ENCODE measurements at regions not wholly inside any gene's neighbourhood (a gene's known extent, or its start where the extent isn't known, plus 50 kb on each side); places are given as distances from the start of the nearest gene placed in this dataset.

DNA sequence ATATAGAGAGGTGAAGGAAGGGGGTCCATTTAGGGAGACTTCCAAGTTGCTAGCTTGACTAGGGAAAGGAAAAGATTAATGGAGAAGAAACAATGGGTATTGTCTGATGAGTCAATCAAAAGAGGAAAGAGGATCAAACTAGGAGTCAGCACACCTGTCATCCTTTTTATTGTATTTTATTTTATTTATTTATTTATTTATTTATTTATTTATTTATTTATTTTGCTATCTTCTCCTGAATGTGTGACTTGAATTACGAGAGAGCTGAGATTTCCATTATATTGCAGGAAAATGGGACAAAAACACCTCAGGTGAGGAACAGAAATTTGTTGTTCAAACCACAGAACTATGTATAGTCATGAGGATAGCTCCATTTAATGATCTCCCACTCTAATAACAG is 58.9 kb downstream of the NUDT11 start:
- intact Hi-C loops (cut with micrococcal nuclease): no loop called here

DNA sequence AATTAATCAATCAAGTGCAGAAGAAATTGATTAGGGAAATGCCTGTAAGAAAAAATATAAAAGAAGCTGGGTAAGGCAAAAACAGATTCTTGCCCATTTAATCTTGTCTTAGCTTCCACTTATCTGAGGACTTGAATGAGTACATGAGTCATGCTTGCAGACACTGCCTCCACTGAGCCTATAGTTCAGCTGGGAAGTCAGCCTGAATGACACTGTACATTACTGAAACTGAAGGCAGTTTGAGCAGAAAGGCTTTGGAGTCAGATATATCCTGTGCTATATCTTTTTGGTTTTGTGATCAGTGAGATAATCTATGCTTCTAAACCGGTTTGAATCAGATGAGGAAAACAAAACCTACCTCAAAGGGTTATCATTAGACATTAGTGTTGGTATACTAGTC is 61.3 kb downstream of the NUDT11 start:
- intact Hi-C loops (cut with micrococcal nuclease): no loop called here

DNA sequence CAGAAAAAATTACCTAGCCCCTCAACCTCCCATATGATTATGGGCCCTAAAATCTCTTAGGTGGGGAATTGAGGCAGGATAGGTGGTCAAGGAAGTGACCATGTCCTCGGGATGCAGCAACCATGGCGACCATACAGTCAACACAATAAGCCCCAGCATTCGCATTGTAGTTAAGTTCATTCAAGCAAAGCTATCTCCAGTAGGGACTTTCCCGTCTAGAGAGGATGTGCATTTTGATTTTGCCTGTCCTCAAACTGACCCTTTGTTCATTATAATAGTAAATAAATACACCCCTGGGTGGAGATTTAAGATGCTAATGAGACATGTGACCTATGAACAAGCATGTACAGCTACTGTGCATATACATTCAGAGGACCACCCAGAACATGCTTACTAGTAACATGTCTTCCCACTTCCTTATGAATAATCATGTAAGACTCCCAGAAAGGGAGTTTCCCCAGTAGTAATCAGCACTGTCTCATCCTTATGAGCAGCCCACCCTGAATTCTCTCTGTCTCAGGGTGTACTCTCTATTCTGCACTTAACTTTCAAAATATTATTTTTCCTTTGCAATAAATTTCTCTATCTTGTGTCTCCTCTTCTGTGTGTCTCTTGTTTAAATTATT is 74.3 kb downstream of the NUDT11 start:
- intact Hi-C loops (cut with micrococcal nuclease): no loop called here

DNA sequence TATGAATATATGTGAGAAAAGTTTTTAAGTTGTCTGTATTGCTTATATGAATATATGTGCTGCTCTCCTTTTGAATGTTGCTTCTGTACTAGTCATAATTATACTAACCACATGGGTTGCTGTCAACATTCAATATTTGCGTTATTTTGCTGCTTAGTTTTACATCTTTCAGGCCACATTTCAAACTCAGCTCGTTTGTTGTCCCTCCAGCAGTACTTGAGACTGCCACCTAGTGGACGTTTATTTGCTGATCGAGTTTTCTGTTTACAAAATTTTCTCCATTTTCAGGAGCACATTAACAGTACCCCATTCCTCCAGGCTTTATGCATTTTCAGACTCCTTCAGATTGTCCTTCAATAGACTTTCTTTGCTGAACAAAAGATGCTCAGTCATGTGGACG is 75.8 kb downstream of the NUDT11 start:
- intact Hi-C loops (cut with micrococcal nuclease): loop anchor here (1.0 kb wide), 2 partner anchors 84 to 276 kb away; no protein-coding TSS in a partner anchor

DNA sequence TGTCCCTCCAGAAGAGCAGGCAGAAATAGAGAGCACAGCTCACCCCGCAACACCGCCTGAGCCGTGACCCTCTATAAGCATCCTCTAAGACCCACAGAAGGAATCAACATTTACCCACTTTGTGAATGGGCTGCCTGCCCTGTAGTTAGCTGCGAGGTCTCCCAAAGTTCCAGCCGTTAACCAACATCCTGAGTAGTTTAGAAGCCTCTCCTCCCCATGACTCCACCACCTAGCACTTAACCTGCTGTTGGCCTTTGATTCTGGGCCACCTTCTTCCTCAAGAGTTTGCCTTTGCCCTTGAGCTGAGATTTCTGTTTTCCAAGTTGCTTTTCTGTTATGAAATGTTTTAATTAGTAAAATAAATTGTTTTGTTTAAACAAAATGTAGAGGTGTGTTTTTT is 75.8 kb downstream of the NUDT10 start:
- intact Hi-C loops (cut with micrococcal nuclease): no loop called here

DNA sequence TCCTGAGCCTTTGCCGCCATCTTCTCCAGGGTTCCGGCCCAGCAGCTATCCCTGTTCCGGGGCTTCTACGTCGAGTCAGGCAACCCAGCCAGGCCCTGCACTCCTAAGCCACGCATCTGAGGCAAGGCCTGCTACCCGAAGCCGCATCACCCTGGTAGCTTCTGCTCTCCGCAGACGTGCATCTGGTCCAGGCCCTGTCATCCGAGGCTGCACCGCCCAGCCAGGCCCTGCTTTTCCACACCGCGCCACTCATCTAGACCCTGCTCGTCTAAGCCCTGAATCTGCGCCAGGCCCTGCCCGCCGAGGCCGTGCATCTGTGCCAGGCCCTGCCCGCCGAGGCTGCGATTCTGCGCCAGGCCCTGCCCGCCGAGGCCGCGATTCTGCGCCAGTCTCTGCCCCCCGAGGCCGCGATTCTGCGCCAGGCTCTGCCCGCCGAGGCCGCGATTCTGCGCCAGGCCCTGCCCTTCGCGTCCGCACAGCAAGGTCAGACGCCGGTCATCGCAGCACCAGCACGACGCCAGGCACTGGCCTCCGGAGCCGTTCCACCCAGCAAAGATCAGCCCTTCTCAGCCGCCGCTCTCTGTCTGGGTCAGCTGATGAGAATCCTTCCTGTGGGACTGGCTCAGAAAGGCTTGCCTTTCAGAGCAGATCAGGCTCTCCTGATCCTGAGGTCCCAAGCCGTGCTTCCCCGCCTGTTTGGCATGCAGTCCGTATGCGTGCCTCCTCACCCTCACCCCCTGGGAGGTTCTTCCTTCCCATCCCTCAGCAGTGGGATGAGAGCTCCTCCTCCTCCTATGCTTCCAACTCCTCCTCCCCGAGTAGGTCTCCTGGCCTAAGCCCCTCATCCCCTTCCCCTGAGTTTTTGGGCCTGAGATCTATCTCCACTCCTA is 75.1 kb downstream of the NUDT10 start:
- intact Hi-C loops (cut with micrococcal nuclease): no loop called here

DNA sequence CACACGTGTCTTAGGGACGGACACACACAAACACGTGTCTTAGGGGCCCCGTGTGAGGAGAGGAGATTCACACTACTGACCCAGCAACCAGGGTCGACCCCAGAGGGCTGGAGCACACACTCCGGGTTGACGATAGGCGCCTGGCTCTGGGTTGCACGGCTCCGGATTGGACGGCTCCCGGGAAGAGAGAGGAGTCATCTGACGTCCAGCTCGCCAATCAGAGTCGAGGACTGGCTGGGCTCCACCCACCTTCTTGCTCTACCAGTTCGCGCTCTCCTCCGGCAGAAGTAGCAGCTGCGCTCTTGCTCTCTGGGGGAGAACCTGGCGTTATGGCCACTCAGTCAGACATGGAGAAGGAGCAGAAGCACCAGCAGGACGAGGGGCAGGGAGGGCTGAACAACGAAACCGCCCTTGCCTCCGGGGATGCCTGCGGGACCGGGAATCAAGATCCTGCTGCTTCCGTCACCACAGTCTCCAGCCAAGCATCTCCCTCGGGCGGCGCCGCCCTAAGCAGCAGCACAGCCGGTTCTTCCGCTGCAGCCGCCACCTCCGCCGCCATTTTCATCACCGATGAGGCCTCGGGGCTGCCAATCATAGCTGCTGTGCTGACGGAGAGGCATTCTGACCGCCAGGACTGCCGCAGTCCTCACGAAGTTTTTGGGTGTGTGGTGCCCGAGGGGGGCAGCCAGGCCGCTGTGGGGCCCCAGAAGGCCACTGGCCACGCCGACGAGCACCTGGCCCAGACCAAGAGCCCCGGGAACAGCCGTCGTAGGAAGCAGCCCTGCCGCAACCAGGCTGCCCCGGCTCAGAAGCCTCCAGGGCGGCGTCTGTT is 74.3 kb downstream of the NUDT10 start:
- intact Hi-C loops (cut with micrococcal nuclease): no loop called here

DNA sequence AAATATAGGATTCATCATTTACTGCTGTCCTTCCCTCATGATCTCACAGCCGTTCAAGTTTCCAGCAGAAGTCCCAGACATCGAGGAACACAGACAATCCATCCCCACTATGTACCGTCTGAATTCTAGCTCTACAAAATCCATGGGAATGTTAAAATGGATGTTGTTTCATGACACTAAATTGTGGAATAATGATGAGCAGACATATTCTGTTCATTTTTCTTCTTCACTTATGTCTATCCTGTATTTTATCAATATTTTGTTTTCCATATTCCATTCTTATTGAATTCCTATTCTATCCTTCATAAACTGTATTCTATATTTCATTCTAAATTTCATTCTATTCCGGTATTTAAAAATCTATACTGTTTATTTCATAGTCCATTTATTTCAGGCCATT is 71.8 kb downstream of the NUDT10 start:
- intact Hi-C loops (cut with micrococcal nuclease): no loop called here

DNA sequence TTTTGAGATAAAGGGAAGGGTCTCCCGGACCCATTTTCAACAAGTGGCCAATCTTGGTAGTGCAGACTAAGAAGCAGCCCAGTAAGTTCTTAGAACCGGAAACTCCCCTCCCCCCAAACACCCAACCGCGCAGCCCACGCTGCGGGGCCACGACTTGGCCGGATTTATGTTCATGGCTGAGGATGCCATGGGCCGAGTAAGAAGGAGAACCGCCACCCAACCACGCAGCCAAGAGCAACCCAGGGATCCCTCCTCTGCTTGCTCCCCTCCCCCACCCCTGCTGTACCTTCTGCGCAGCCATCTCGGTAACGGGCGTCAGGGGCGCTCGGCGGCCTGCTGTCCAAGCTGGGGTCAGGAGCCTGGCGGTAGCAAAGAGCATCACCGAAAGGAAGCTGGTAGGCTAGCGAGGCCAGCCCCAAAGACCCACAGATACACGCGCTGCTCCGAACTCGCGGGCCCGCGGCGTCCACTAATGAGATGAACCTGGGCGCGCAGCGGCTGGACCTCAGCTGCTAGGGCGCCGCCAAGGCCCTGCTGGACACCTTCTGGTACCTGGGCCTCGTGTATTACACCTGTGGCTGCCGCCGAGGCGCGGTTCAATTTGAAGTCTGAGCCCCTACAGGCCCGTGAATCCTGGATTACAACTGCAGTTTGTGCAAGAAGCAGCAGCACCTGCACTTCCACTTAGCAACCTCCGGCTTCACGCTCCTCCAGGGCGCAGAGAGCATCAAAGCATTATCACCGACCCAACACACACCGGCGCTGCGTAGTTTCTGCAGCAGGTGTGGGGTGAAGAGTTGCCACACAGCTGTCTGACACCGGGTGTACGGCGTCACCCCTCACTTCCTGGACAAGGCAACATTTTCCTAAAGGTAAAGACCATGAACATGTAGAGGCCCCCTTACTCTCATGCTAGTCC is 63.4 kb downstream of the NUDT10 start:
- intact Hi-C loops (cut with micrococcal nuclease): loop anchor here (1.0 to 5.0 kb wide), 5 partner anchors 60 to 1519 kb away; partner anchors contain the start of genes MAGED1, NUDT11 and USP27X

DNA sequence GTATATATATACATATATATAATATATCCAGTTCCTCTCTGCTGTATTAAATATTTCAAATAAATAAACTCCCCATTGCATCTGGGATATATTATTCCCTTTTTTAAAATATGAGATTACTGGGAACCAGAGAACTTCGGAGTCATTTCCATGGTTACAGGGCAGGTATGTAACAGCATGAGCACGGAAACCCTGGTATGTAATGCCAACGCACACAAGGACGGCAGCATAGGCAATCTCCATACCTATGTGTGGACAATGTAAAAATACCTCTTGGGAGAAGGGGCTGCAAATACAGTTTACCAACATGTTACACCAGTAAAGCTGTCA is 62.8 kb downstream of the NUDT10 start:
- intact Hi-C loops (cut with micrococcal nuclease): loop anchor here (5.0 kb wide), 4 partner anchors 102 to 1518 kb away; partner anchors contain the start of genes MAGED1, NUDT11 and USP27X

Measured in T-helper 1 cell treated with Interleukin-12 subunit alpha and Interleukin-12 subunit beta and Interleukin-4 antibody, amounts not matched to agents 30 ng/mL and 1 ng/mL, for 36 hours (primary cell).